ENCODE measurements at regions not wholly inside any gene's neighbourhood (a gene's known extent, or its start where the extent isn't known, plus 50 kb on each side); places are given as distances from the start of the nearest gene placed in this dataset.

DNA sequence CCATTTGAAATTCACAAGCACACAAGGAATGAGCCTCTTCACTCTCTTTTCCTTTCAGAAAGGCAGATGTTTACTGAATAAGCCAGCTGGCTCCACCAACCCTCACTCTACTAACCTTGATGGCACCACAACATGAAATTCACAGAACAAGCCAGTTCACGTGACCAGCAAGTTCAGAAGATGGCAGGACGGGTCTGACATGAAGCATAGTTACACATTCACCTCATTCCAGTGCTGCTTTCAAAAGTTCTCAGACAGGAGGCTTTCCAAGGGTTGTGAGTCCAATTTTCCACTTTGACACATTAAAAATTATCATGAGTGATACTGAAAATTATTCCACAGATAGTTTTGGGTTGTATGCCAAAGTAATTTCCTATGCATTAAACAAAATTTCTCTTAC lies 74.2 kb upstream of the MBOAT2 start:
- Histone ChIP-seq H3K27me3 (replicated peaks in 1 of 2; ENCODE audit: control insufficient read depth in 2 of 2, insufficient read depth in 2 of 2, low read length in 1 of 2) (no peaks in the 10 kb centered on the region), H3K9ac (ENCODE audit: control insufficient read depth, insufficient read depth, low read length) (no peak overlapping the region), H3K36me3 (ENCODE audit: control insufficient read depth in 2 of 2, insufficient read depth in 2 of 2, low read length in 1 of 2) (no peaks in the 10 kb centered on the region), H4K20me1 (ENCODE audit: control insufficient read depth, insufficient read depth) (no peaks in the 10 kb centered on the region), H3K9me3 (replicated peaks; ENCODE audit: control insufficient read depth, insufficient read depth, low read length) (no peaks in the 10 kb centered on the region; the same call in 1 of the 3 replicates), H2AFZ (ENCODE audit: control insufficient read depth, low read depth, low read length) (no peak overlapping the region), H3K27ac (ENCODE audit: control insufficient read depth, insufficient read depth) (no peak overlapping the region), H3K79me2 (ENCODE audit: control insufficient read depth, insufficient read depth, low read length) (no peaks in the 10 kb centered on the region), H3K4me3 (no peak overlapping the region), H3K4me2 (ENCODE audit: control insufficient read depth, insufficient read depth) (no peak overlapping the region), H3K4me1 (ENCODE audit: control insufficient read depth, insufficient read depth, low read length) (no peaks in the 10 kb centered on the region)
- ChIA-PET CTCF (interaction anchor here (2.4 kb wide), 1 partner anchor 15 kb away, joined by 7 read pairs; no protein-coding TSS in a partner anchor), SMC1A (ENCODE audit: uncharacterized antibody, unreplicated experiment) (no interaction called here), POLR2A (no interaction called here), RAD21 (ENCODE audit: unreplicated experiment) (no interaction called here)
- FAIRE-seq (no peak), ATAC-seq (no peak), DNase-seq (ENCODE audit: low read depth, low spot score) (no peak)
- BruUV-seq (replicated peaks): no TSS peak
- intact Hi-C loops (cut with micrococcal nuclease; ENCODE audit: unreplicated experiment): no loop called here
- TF ChIP-seq SREBF2 (IDR thresholded peaks at IDR 0.05; ENCODE audit: low read length): no peak
- no peak for TF ChIP-seq REST (IDR thresholded peaks at IDR 0.05; ENCODE audit: low read depth, low read length)
- no peak for TF ChIP-seq SIX5 (IDR thresholded peaks at IDR 0.05; ENCODE audit: low read depth, low read length, severe bottlenecking)
- no peak for TF ChIP-seq ZNF217 (IDR thresholded peaks at IDR 0.05)
- TF ChIP-seq RAD51 (IDR thresholded peaks at IDR 0.05): no peak
- no peak for TF ChIP-seq IRF4 (IDR thresholded peaks at IDR 0.05; ENCODE audit: low read depth, low read length)
- TF ChIP-seq CHD4 (IDR thresholded peaks at IDR 0.05): no peak
- TF ChIP-seq ZNF592 (IDR thresholded peaks at IDR 0.05): no peak
- TF ChIP-seq DPF2 (IDR thresholded peaks at IDR 0.05): no peak
- no peak for TF ChIP-seq SUPT20H (IDR thresholded peaks at IDR 0.05; ENCODE audit: borderline replicate concordance, control insufficient read depth, low read depth, low read length)
- TF ChIP-seq HDGF (IDR thresholded peaks at IDR 0.05): no peak
- TF ChIP-seq LARP7 (IDR thresholded peaks at IDR 0.05): no peak
- in situ Hi-C loops (cut with MboI): no loop called here
- WGBS (ENCODE audit: insufficient coverage, insufficient replicate concordance, low lambda C conversion rate, missing lambda C conversion rate): 11% methylated on average over 2 of the region's 2 CpGs
